ENCODE measurements at regions not wholly inside any gene's neighbourhood (a gene's known extent, or its start where the extent isn't known, plus 50 kb on each side); places are given as distances from the start of the nearest gene placed in this dataset.
"Not testable (repeated sequence)": the region's sequence is repeated elsewhere in the genome, so short reads cannot be mapped to it uniquely, and the experiment has no call there.

GRCh38 chr5:93220431-93220830, 360.6 kb downstream of the NR2F1-AS1 start:
- no peak for DNase-seq (ENCODE audit: low read depth)

GRCh38 chr5:93219641-93220145, 361.3 kb downstream of the NR2F1-AS1 start:
- DNase-seq (ENCODE audit: low read depth) = no peak

- not testable (repeated sequence) for DNase-seq (ENCODE audit: low read depth)
Observed at GRCh38 chr5:93213111-93213794, 367.8 kb downstream of the NR2F1-AS1 start.

GRCh38 chr5:93209476-93209875, 371.5 kb downstream of the NR2F1-AS1 start:
- no peak for DNase-seq (ENCODE audit: low read depth)

- no peak for DNase-seq (ENCODE audit: low read depth)
Observed at GRCh38 chr5:93208141-93208751, 372.8 kb downstream of the NR2F1-AS1 start.

- DNase-seq (ENCODE audit: low read depth) = no peak
Observed at GRCh38 chr5:93206203-93206602, 374.8 kb downstream of the NR2F1-AS1 start.

- no peak for DNase-seq (ENCODE audit: low read depth)
Observed at GRCh38 chr5:93201061-93201460, 380.0 kb downstream of the NR2F1-AS1 start.

GRCh38 chr5:93196986-93197385, 384.0 kb downstream of the NR2F1-AS1 start:
- no peak for DNase-seq (ENCODE audit: low read depth)

GRCh38 chr5:93193431-93194347, 387.3 kb downstream of the NR2F1-AS1 start:
- DNase-seq (ENCODE audit: low read depth) = no peak

- no peak for DNase-seq (ENCODE audit: low read depth)
Observed at GRCh38 chr5:93192683-93193082, 388.3 kb downstream of the NR2F1-AS1 start.

- DNase-seq (ENCODE audit: low read depth) = peak; percentile 45
Observed at GRCh38 chr5:93192087-93192486, 388.9 kb downstream of the NR2F1-AS1 start.

- DNase-seq (ENCODE audit: low read depth) = no peak
Observed at GRCh38 chr5:93191035-93191817, 389.8 kb downstream of the NR2F1-AS1 start.

- peak; percentile 35 for DNase-seq (ENCODE audit: low read depth)
Observed at GRCh38 chr5:93189707-93190120, 391.3 kb downstream of the NR2F1-AS1 start.

- DNase-seq (ENCODE audit: low read depth) = no peak
Observed at GRCh38 chr5:93188876-93189485, 392.0 kb downstream of the NR2F1-AS1 start.

- DNase-seq (ENCODE audit: low read depth) = no peak
Observed at GRCh38 chr5:93186076-93186682, 394.8 kb downstream of the NR2F1-AS1 start.

GRCh38 chr5:93184041-93184440, 397.0 kb downstream of the NR2F1-AS1 start:
- no peak for DNase-seq (ENCODE audit: low read depth)

- DNase-seq (ENCODE audit: low read depth) = no peak
Observed at GRCh38 chr5:93179466-93179865, 401.6 kb downstream of the NR2F1-AS1 start.

GRCh38 chr5:93174930-93175329, 406.1 kb downstream of the NR2F1-AS1 start:
- no peak for DNase-seq (ENCODE audit: low read depth)

- DNase-seq (ENCODE audit: low read depth) = no peak
Observed at GRCh38 chr5:93165559-93165958, 415.5 kb downstream of the NR2F1-AS1 start.

GRCh38 chr5:93164690-93165089, 416.3 kb downstream of the NR2F1-AS1 start:
- DNase-seq (ENCODE audit: low read depth) = peak; percentile 36

Data from HS-27A (cell line).